Right atrium auricular region (tissue), 2 donors: ENCODE measurements at regions not wholly inside any gene's neighbourhood (a gene's known extent, or its start where the extent isn't known, plus 50 kb on each side); places are given as distances from the start of the nearest gene placed in this dataset.

Experiments used
- DNase-seq: peaks from one replicate; pipeline ENCODE4 v3.0.0-alpha.2; 2019; ENCODE audit warnings: low spot score
- H3K27ac ChIP-seq, 2 donors: fragments of 200-600 bp; sonication (generic); 1 replicate in 1 of 2; 2 replicates in 1 of 2; pipeline ENCODE4 v1.5.1; 2016 to 2019
- H3K27me3 ChIP-seq, 2 donors: fragments of 200-600 bp; sonication (generic); one replicate each; pipeline versions ENCODE4 v1.5.1 to v1.6.0; 2017 to 2019
- H3K36me3 ChIP-seq: fragments of 200-600 bp; sonication (generic); one replicate; pipeline ENCODE4 v1.5.1; 2016
- H3K4me1 ChIP-seq, 2 donors: fragments of 200-600 bp; sonication (generic); one replicate each; pipeline versions ENCODE4 v1.5.1 to v1.6.0; 2017 to 2019
- H3K4me3 ChIP-seq, 2 donors: fragments of 200-600 bp; sonication (generic); 1 replicate in 1 of 2; 2 replicates in 1 of 2; pipeline ENCODE4 v1.5.1; 2017 to 2019; ENCODE audit warnings: mild to moderate bottlenecking in 1 of 2, moderate library complexity in 1 of 2
- H3K9me3 ChIP-seq, 2 donors: fragments of 200-600 bp; sonication (generic); one replicate each; pipeline ENCODE4 v1.5.1; 2019
- TF ChIP-seq, protein P1 (sequence below), 2 donors: fragments of 200-600 bp; sonication (generic); IDR thresholded peaks; one replicate each; pipeline ENCODE4 v1.5.1; 2019; ENCODE audit warnings: antibody characterized with exemption in 2 of 2

DNA sequence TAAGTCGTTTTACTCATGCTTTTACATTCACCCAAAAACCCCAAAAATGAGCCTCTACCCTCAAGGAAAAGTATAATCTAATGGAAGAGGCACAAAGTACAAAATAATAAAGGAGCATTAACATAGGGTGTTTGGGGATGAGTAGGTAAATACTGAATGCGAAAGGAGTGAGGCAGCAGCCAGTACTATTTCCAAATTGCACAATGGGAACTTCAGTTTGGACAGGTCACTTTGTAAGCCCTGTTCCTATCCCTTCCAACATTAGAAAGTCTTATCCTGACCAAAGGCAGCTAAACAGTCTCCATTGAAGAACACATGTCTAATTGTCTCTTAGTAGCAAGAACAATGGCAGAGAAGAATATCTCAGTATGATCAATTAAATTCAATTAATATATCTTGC, 728.3 kb downstream of the GBE1 start:
- no peaks in the 10 kb centered on the region for H3K4me1 ChIP-seq
- no peak overlapping the region for H3K27ac ChIP-seq
- peaks cover 0 to 3% of the 10 kb centered on the region in 2 donors for H3K9me3 ChIP-seq
- H3K27me3 ChIP-seq, result no peaks in the 10 kb centered on the region
- TF ChIP-seq, protein P1, sequence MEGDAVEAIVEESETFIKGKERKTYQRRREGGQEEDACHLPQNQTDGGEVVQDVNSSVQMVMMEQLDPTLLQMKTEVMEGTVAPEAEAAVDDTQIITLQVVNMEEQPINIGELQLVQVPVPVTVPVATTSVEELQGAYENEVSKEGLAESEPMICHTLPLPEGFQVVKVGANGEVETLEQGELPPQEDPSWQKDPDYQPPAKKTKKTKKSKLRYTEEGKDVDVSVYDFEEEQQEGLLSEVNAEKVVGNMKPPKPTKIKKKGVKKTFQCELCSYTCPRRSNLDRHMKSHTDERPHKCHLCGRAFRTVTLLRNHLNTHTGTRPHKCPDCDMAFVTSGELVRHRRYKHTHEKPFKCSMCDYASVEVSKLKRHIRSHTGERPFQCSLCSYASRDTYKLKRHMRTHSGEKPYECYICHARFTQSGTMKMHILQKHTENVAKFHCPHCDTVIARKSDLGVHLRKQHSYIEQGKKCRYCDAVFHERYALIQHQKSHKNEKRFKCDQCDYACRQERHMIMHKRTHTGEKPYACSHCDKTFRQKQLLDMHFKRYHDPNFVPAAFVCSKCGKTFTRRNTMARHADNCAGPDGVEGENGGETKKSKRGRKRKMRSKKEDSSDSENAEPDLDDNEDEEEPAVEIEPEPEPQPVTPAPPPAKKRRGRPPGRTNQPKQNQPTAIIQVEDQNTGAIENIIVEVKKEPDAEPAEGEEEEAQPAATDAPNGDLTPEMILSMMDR (IDR thresholded peaks at IDR 0.05), result no peak
- no peaks in the 10 kb centered on the region for H3K36me3 ChIP-seq
- H3K4me3 ChIP-seq, result no peak overlapping the region
- DNase-seq, result no peak

DNA sequence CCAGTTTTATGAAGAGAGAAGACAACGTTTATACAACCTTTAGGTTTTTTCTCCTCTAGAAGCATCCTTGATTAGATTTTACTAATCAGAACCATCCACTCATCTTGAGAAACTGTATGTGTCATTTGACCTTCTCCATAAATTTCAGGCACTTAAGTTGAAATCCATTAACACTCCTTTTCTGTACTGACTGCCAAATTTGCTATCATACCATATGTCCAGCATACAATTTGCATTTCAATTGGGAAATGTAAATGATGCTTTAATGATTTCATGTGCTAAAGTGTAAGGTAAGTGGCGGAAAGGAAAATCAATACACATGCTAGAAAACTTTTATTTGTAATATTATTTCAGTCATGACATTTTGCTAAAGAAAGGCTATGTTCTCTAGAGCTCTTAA, 731.6 kb downstream of the GBE1 start:
- H3K27ac ChIP-seq, result no peak overlapping the region
- DNase-seq, result no peak
- no peaks in the 10 kb centered on the region for H3K4me1 ChIP-seq
- TF ChIP-seq, protein P1 (IDR thresholded peaks at IDR 0.05), result no peak
- H3K27me3 ChIP-seq, result no peaks in the 10 kb centered on the region
- H3K4me3 ChIP-seq, result no peak overlapping the region
- H3K9me3 ChIP-seq, result no peaks in the 10 kb centered on the region
- H3K36me3 ChIP-seq, result no peaks in the 10 kb centered on the region

DNA sequence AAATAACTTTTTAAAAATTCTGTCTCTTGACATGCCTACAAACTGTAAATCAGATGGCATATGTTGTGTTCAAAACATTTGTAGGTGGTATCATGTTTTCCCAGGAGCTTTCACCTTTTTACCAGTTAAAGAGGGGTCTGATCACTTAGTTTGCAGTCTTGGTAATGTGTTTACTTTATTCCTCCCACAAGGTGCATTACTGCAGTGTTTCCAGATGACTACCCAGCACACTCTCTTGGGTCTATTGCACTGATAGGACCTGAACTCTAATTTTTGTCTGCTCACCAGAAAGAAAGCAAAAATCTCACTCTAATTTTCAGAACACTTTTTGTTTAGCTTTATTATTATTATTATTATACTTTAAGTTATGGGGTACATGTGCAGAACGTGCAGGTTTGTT, 734.1 kb downstream of the GBE1 start:
- Histone ChIP-seq H3K4me3 (no peak overlapping the region), H3K36me3 (no peaks in the 10 kb centered on the region), H3K9me3 (no peaks in the 10 kb centered on the region), H3K27me3 (no peaks in the 10 kb centered on the region), H3K27ac (no peak overlapping the region), H3K4me1 (no peaks in the 10 kb centered on the region)
- TF ChIP-seq, protein P1 (IDR thresholded peaks at IDR 0.05), result no peak
- no peak for DNase-seq

DNA sequence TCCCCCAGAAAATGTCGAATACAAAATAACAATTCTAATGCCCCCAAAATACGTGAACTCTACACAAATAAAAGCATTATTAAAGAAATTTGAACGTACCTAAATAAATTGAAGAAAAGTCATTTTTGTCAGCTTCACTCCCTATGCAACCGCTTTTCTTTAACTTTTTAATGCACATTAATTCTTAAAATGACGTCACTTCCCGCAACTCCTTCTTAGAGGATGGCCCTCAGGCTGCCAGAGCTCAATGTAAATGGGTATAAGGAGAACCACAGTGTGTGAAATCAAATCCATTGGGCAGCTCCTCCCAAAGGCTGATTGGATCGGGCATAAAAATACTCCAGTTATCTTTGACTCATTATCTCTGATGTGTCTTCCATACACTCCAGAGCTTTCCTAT, 736.9 kb downstream of the GBE1 start:
- Histone ChIP-seq H3K4me1 (no peaks in the 10 kb centered on the region), H3K27me3 (no peaks in the 10 kb centered on the region)
- TF ChIP-seq, protein P1 (IDR thresholded peaks at IDR 0.05), result no peak

DNA sequence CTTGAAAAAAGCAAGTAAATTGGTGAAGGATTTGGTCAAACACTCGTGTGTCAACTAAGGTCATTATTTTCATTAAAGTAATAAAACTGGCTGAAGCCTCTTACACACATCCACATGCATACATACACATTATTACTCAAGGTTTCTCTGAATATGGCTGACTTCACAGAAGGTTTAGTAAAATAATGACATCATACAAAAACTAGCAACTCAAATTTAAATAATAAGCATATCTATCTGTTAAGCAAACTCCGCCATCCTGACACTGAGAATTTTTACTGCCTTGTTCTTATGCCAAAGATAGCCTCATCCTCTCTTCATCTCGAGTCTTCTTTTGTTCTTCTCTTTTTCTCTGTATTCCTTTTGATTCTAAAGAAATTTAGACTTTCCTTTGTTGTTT, 739.1 kb downstream of the GBE1 start:
- DNase-seq, result no peak
- TF ChIP-seq, protein P1 (IDR thresholded peaks at IDR 0.05), result no peak
- Histone ChIP-seq H3K4me1 (no peaks in the 10 kb centered on the region), H3K36me3 (no peaks in the 10 kb centered on the region), H3K27me3 (no peaks in the 10 kb centered on the region), H3K9me3 (no peaks in the 10 kb centered on the region), H3K27ac (no peak overlapping the region), H3K4me3 (no peak overlapping the region)

More for the DNA sequence above, 736.9 kb downstream of the GBE1 start:
- Histone ChIP-seq H3K36me3 (no peaks in the 10 kb centered on the region), H3K4me3 (no peak overlapping the region), H3K27ac (no peak overlapping the region), H3K9me3 (no peaks in the 10 kb centered on the region)
- DNase-seq, result no peak

DNA sequence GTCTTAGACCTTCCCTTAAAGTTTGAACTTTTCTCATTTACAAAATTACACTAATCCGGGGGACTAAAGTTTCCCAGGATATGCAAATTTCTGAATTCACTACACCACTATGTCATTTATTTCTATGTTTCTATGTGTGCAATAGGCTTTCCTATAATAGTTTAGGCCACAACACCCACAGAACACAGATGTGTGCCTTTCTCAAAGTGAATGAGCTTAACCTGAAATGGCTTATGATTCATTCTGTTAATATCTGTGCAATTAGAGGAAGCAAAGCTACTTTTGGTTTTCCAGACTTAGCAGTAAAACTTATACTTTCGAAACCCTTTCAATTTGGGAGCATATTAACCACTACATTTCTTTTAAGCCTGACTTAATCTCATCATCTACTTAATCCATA, 748.1 kb downstream of the GBE1 start:
- TF ChIP-seq, protein P1 (IDR thresholded peaks at IDR 0.05), result no peak
- no peak for DNase-seq

More for the DNA sequence above, 748.1 kb downstream of the GBE1 start:
- H3K9me3 ChIP-seq, result no peaks in the 10 kb centered on the region
- no peaks in the 10 kb centered on the region for H3K36me3 ChIP-seq
- H3K4me1 ChIP-seq, result no peaks in the 10 kb centered on the region
- H3K27ac ChIP-seq, result no peak overlapping the region
- no peaks in the 10 kb centered on the region for H3K27me3 ChIP-seq
- no peak overlapping the region for H3K4me3 ChIP-seq
